Activated CD8-positive, alpha-beta memory T cell treated with anti-CD3 and anti-CD28 coated beads for 1 hour (primary cell): ENCODE measurements at regions not wholly inside any gene's neighbourhood (a gene's known extent, or its start where the extent isn't known, plus 50 kb on each side); places are given as distances from the start of the nearest gene placed in this dataset.
"Not testable (repeated sequence)": the region's sequence is repeated elsewhere in the genome, so short reads cannot be mapped to it uniquely, and the experiment has no call there.

Source experiments
- DNase-seq, 2 donors: peaks; one replicate each; pipeline ENCODE4 v3.0.0-alpha.2; 2020; ENCODE audit warnings: low read depth in 1 of 2; ENCODE audit errors: extremely low read depth in 1 of 2

- DNase-seq, result no peak
Measured at GRCh38 chr9:89670801-89671434, 66.1 kb downstream of the GADD45G start.

- DNase-seq, result no peak
Measured at GRCh38 chr9:89674667-89675057, 69.8 kb downstream of the GADD45G start.

- DNase-seq, result no peak
Measured at GRCh38 chr9:89675058-89675742, 70.4 kb downstream of the GADD45G start.

GRCh38 chr9:89676281-89676680 is 71.5 kb downstream of the GADD45G start:
- DNase-seq, result no peak

GRCh38 chr9:89677702-89678395 is 73.0 kb downstream of the GADD45G start:
- DNase-seq, result no peak

- DNase-seq, result no peak
Measured at GRCh38 chr9:89678396-89679015, 73.7 kb downstream of the GADD45G start.

- DNase-seq, result no peak
Measured at GRCh38 chr9:89679016-89679415, 74.2 kb downstream of the GADD45G start.

- DNase-seq, result no peak
Measured at GRCh38 chr9:89679581-89679980, 74.8 kb downstream of the GADD45G start.

- DNase-seq, result no peak
Measured at GRCh38 chr9:89680547-89681467, 76.0 kb downstream of the GADD45G start.

- DNase-seq, result not testable (repeated sequence)
Measured at GRCh38 chr9:89681468-89681859, 76.7 kb downstream of the GADD45G start.

- DNase-seq, result no peak
Measured at GRCh38 chr9:89683626-89684025, 78.8 kb downstream of the GADD45G start.

GRCh38 chr9:89684218-89684617 is 79.4 kb downstream of the GADD45G start:
- DNase-seq, result no peak

GRCh38 chr9:89684912-89685636 is 80.3 kb downstream of the GADD45G start:
- DNase-seq, result no peak

- no peak for DNase-seq
Measured at GRCh38 chr9:89685698-89686097, 80.9 kb downstream of the GADD45G start.

- no peak for DNase-seq
Measured at GRCh38 chr9:89686126-89686525, 81.3 kb downstream of the GADD45G start.

GRCh38 chr9:89686621-89687020 is 81.8 kb downstream of the GADD45G start:
- DNase-seq, result no peak

- no peak for DNase-seq
Measured at GRCh38 chr9:89687188-89687587, 82.4 kb downstream of the GADD45G start.

- no peak for DNase-seq
Measured at GRCh38 chr9:89687848-89688247, 83.0 kb downstream of the GADD45G start.

- DNase-seq, result not testable (repeated sequence)
Measured at GRCh38 chr9:89689321-89689720, 84.5 kb downstream of the GADD45G start.

- DNase-seq, result no peak
Measured at GRCh38 chr9:89690334-89690912, 85.6 kb downstream of the GADD45G start.
